ENCODE measurements at regions not wholly inside any gene's neighbourhood (a gene's known extent, or its start where the extent isn't known, plus 50 kb on each side); places are given as distances from the start of the nearest gene placed in this dataset.

DNA sequence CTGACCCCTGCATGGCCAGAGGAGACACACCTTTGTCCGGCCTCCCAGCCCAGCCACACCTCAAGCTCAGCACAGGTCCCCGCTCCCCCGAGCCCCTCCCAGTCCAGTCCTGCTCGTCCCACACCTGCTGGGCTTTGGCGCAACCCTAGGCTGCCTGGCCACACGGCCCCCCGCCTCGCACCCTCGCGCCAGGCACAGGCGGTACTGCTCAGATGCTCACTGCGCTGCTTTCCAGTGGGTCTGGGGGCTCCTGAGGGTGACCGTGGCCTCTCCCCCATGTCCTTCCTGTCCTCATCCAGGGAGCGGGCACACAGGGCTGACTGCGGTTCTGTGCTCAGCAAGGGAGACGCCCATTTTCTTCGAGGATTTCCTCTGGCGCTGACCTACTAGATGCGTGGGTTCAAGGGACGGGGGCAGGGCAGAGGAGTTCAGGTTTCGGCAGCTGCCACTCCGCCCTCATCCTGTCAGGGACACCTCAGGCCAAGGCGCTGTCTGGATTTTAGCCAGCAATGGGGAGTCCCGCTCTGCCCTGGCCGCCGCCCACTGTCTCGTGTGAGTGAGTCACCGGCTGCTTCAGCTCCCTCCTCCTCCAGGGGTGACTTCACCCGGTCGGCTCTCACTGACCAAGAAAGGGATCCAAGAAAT is 118.0 kb upstream of the ZNF469 start (continued):
- no peak for TF ChIP-seq RBM15 (IDR thresholded peaks at IDR 0.05; ENCODE audit: insufficient read depth, low read length)
- no peak for TF ChIP-seq FUS (optimal IDR thresholded peaks at IDR 0.05; ENCODE audit: low read depth, low read length)
- TF ChIP-seq GATAD2B (IDR thresholded peaks at IDR 0.05; ENCODE audit: borderline replicate concordance): no peak
- peak; percentile 94 for TF ChIP-seq ZKSCAN1 (IDR thresholded peaks at IDR 0.05; ENCODE audit: low read depth, low read length)
- TF ChIP-seq SMC3 (conservative IDR thresholded peaks at IDR 0.05; ENCODE audit: insufficient read depth, low read depth, low read length): no peak
- TF ChIP-seq TAL1 (IDR thresholded peaks at IDR 0.05): no peak
- TF ChIP-seq, protein P1, sequence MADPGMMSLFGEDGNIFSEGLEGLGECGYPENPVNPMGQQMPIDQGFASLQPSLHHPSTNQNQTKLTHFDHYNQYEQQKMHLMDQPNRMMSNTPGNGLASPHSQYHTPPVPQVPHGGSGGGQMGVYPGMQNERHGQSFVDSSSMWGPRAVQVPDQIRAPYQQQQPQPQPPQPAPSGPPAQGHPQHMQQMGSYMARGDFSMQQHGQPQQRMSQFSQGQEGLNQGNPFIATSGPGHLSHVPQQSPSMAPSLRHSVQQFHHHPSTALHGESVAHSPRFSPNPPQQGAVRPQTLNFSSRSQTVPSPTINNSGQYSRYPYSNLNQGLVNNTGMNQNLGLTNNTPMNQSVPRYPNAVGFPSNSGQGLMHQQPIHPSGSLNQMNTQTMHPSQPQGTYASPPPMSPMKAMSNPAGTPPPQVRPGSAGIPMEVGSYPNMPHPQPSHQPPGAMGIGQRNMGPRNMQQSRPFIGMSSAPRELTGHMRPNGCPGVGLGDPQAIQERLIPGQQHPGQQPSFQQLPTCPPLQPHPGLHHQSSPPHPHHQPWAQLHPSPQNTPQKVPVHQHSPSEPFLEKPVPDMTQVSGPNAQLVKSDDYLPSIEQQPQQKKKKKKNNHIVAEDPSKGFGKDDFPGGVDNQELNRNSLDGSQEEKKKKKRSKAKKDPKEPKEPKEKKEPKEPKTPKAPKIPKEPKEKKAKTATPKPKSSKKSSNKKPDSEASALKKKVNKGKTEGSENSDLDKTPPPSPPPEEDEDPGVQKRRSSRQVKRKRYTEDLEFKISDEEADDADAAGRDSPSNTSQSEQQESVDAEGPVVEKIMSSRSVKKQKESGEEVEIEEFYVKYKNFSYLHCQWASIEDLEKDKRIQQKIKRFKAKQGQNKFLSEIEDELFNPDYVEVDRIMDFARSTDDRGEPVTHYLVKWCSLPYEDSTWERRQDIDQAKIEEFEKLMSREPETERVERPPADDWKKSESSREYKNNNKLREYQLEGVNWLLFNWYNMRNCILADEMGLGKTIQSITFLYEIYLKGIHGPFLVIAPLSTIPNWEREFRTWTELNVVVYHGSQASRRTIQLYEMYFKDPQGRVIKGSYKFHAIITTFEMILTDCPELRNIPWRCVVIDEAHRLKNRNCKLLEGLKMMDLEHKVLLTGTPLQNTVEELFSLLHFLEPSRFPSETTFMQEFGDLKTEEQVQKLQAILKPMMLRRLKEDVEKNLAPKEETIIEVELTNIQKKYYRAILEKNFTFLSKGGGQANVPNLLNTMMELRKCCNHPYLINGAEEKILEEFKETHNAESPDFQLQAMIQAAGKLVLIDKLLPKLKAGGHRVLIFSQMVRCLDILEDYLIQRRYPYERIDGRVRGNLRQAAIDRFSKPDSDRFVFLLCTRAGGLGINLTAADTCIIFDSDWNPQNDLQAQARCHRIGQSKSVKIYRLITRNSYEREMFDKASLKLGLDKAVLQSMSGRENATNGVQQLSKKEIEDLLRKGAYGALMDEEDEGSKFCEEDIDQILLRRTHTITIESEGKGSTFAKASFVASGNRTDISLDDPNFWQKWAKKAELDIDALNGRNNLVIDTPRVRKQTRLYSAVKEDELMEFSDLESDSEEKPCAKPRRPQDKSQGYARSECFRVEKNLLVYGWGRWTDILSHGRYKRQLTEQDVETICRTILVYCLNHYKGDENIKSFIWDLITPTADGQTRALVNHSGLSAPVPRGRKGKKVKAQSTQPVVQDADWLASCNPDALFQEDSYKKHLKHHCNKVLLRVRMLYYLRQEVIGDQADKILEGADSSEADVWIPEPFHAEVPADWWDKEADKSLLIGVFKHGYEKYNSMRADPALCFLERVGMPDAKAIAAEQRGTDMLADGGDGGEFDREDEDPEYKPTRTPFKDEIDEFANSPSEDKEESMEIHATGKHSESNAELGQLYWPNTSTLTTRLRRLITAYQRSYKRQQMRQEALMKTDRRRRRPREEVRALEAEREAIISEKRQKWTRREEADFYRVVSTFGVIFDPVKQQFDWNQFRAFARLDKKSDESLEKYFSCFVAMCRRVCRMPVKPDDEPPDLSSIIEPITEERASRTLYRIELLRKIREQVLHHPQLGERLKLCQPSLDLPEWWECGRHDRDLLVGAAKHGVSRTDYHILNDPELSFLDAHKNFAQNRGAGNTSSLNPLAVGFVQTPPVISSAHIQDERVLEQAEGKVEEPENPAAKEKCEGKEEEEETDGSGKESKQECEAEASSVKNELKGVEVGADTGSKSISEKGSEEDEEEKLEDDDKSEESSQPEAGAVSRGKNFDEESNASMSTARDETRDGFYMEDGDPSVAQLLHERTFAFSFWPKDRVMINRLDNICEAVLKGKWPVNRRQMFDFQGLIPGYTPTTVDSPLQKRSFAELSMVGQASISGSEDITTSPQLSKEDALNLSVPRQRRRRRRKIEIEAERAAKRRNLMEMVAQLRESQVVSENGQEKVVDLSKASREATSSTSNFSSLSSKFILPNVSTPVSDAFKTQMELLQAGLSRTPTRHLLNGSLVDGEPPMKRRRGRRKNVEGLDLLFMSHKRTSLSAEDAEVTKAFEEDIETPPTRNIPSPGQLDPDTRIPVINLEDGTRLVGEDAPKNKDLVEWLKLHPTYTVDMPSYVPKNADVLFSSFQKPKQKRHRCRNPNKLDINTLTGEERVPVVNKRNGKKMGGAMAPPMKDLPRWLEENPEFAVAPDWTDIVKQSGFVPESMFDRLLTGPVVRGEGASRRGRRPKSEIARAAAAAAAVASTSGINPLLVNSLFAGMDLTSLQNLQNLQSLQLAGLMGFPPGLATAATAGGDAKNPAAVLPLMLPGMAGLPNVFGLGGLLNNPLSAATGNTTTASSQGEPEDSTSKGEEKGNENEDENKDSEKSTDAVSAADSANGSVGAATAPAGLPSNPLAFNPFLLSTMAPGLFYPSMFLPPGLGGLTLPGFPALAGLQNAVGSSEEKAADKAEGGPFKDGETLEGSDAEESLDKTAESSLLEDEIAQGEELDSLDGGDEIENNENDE (IDR thresholded peaks at IDR 0.05; ENCODE audit: low read depth, low read length): no peak
- TF ChIP-seq, protein P2, sequence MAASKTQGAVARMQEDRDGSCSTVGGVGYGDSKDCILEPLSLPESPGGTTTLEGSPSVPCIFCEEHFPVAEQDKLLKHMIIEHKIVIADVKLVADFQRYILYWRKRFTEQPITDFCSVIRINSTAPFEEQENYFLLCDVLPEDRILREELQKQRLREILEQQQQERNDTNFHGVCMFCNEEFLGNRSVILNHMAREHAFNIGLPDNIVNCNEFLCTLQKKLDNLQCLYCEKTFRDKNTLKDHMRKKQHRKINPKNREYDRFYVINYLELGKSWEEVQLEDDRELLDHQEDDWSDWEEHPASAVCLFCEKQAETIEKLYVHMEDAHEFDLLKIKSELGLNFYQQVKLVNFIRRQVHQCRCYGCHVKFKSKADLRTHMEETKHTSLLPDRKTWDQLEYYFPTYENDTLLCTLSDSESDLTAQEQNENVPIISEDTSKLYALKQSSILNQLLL (CRISPR knock-in tag; IDR thresholded peaks at IDR 0.05; ENCODE audit: borderline replicate concordance): no peak
- TF ChIP-seq LEF1 (IDR thresholded peaks at IDR 0.05): peak; percentile 50; the same call in 1 of the 2 replicates
- no peak for TF ChIP-seq NCOA1 (IDR thresholded peaks at IDR 0.05; ENCODE audit: low read depth)
- TF ChIP-seq ZNF146 (CRISPR knock-in tag; IDR thresholded peaks at IDR 0.05; ENCODE audit: unreplicated experiment): no peak
- TF ChIP-seq, protein P3, sequence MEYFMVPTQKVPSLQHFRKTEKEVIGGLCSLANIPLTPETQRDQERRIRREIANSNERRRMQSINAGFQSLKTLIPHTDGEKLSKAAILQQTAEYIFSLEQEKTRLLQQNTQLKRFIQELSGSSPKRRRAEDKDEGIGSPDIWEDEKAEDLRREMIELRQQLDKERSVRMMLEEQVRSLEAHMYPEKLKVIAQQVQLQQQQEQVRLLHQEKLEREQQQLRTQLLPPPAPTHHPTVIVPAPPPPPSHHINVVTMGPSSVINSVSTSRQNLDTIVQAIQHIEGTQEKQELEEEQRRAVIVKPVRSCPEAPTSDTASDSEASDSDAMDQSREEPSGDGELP (CRISPR knock-in tag; IDR thresholded peaks at IDR 0.05; ENCODE audit: borderline replicate concordance): peak; percentile 62; the same call in 1 of the 2 replicates
- no peak for TF ChIP-seq RFX7 (CRISPR knock-in tag; IDR thresholded peaks at IDR 0.05)
- TF ChIP-seq MTA2 (IDR thresholded peaks at IDR 0.05; ENCODE audit: low read depth): no peak
- TF ChIP-seq ZNF668 (CRISPR knock-in tag; IDR thresholded peaks at IDR 0.05): no peak
- no peak for TF ChIP-seq IFI16 (CRISPR knock-in tag; IDR thresholded peaks at IDR 0.05)
- TF ChIP-seq PHF20 (IDR thresholded peaks at IDR 0.05; ENCODE audit: partially characterized antibody): no peak

Data from K562 (cell line).